GM13977 (cell line): ENCODE measurements at regions not wholly inside any gene's neighbourhood (a gene's known extent, or its start where the extent isn't known, plus 50 kb on each side); places are given as distances from the start of the nearest gene placed in this dataset.

Source experiments
- DNase-seq: peaks from one replicate; pipeline ENCODE4 v3.0.0; 2012; ENCODE audit warnings: low spot score
- in situ Hi-C: fragments of 300-500 bp; cut with MboI; formaldehyde crosslinking; loops from one replicate; pipeline ENCODE4 v1.12.0; 2022; ENCODE audit warnings: low sequenced_read_pairs, low pct_unique_long_range_greater_than_20kb, mixed read lengths, inconsistent platforms; ENCODE audit not compliant: unreplicated experiment
- TF ChIP-seq, protein P1 (sequence below): IDR thresholded peaks from 2 replicates; pipeline ENCODE4 v1.5.1; 2012; ENCODE audit warnings: mild to moderate bottlenecking, control low read depth; ENCODE audit not compliant: insufficient read depth; ENCODE audit errors: extremely low read depth, missing control alignments

GRCh38 chr7:68965351-68965750, 632.9 kb upstream of the AUTS2 start:
- DNase-seq = no peak
- TF ChIP-seq, protein P1, sequence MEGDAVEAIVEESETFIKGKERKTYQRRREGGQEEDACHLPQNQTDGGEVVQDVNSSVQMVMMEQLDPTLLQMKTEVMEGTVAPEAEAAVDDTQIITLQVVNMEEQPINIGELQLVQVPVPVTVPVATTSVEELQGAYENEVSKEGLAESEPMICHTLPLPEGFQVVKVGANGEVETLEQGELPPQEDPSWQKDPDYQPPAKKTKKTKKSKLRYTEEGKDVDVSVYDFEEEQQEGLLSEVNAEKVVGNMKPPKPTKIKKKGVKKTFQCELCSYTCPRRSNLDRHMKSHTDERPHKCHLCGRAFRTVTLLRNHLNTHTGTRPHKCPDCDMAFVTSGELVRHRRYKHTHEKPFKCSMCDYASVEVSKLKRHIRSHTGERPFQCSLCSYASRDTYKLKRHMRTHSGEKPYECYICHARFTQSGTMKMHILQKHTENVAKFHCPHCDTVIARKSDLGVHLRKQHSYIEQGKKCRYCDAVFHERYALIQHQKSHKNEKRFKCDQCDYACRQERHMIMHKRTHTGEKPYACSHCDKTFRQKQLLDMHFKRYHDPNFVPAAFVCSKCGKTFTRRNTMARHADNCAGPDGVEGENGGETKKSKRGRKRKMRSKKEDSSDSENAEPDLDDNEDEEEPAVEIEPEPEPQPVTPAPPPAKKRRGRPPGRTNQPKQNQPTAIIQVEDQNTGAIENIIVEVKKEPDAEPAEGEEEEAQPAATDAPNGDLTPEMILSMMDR = no peak
- in situ Hi-C loops = no loop called here

- TF ChIP-seq, protein P1 = no peak
- in situ Hi-C loops = no loop called here
- DNase-seq = no peak
These were observed 630.7 kb upstream of the AUTS2 start for GRCh38 chr7:68967598-68967997.

DNA sequence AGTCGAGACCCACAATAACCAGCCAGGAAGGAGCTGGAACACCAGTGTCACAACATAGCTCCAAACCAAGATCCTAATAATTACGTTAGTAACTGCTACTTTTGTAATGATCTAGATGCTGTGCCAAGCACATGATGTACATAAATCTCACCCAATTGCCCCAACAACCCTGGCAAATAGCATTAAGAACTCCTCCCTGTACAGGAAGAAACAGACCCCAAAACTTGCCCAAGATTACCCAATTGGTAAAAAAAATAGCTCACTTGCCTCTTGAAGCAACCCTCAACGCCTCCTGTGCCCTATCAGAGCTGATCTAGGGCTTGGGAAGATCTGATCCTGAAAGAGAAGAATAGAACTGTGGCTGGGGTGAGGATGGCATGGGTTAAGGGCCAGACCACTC, 628.7 kb upstream of the AUTS2 start:
- in situ Hi-C loops = no loop called here
- DNase-seq = no peak
- TF ChIP-seq, protein P1 = no peak

GRCh38 chr7:68971634-68972340, 626.5 kb upstream of the AUTS2 start:
- no peak for DNase-seq
- in situ Hi-C loops = no loop called here
- TF ChIP-seq, protein P1 = no peak

- DNase-seq = no peak
- in situ Hi-C loops = no loop called here
These were observed 620.8 kb upstream of the AUTS2 start for GRCh38 chr7:68977385-68978055.

DNA sequence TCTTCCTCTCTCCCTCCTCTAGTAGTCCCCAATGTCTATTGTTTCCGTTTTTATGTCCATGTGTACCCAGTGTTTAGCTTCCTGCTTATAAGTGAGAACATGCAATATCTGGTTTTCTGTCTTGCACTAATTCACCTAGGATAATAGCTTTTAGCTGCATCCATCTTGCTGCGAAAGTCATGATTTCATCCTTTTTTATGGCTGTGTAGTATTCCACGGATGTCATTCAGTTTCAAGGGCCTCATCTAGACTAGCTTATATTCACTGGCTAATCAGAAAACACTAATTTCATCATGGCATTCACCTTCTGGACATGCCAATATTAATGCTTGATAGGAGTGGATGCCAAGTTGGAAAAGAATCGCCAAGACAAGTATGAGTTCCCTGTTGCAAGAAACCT, 619.6 kb upstream of the AUTS2 start:
- DNase-seq = no peak
- in situ Hi-C loops = no loop called here
- TF ChIP-seq, protein P1 = no peak

More at GRCh38 chr7:68977385-68978055, 620.8 kb upstream of the AUTS2 start:
- TF ChIP-seq, protein P1 = no peak
